ENCODE measurements at regions not wholly inside any gene's neighbourhood (a gene's known extent, or its start where the extent isn't known, plus 50 kb on each side); places are given as distances from the start of the nearest gene placed in this dataset.

GRCh38 chr18:57974585-57975265 is 69.3 kb upstream of the NEDD4L start:
- TF ChIP-seq EP300 (IDR thresholded peaks at IDR 0.05; ENCODE audit: borderline replicate concordance in 1 of 2, low read depth in 1 of 2, low read length in 1 of 2): no peak
- TF ChIP-seq, protein P1, sequence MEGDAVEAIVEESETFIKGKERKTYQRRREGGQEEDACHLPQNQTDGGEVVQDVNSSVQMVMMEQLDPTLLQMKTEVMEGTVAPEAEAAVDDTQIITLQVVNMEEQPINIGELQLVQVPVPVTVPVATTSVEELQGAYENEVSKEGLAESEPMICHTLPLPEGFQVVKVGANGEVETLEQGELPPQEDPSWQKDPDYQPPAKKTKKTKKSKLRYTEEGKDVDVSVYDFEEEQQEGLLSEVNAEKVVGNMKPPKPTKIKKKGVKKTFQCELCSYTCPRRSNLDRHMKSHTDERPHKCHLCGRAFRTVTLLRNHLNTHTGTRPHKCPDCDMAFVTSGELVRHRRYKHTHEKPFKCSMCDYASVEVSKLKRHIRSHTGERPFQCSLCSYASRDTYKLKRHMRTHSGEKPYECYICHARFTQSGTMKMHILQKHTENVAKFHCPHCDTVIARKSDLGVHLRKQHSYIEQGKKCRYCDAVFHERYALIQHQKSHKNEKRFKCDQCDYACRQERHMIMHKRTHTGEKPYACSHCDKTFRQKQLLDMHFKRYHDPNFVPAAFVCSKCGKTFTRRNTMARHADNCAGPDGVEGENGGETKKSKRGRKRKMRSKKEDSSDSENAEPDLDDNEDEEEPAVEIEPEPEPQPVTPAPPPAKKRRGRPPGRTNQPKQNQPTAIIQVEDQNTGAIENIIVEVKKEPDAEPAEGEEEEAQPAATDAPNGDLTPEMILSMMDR (IDR thresholded peaks at IDR 0.05): no peak
- no peak for TF ChIP-seq SMC3 (IDR thresholded peaks at IDR 0.05; ENCODE audit: low read depth, low read length)
